ENCODE measurements at regions not wholly inside any gene's neighbourhood (a gene's known extent, or its start where the extent isn't known, plus 50 kb on each side); places are given as distances from the start of the nearest gene placed in this dataset.

DNA sequence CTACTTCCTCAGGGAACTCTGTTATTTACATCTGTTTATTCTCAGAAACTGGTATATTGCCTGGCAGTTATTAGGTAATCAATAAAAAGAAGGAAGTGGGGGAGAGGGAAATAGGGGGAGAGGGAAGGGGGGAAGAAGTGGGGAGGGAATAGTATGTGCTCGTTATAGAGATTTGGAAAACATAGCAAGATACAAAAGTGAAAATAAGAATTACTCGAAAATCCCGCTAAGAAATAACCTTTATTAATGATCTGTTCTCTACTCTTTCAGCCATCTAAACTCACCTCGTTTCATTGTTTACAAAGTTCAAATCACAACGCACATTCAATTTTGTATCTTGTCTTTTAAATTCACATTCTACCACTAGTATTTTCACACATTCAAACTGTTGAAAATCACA lies 63.0 kb upstream of the CDCA7L start:
- no peak for TF ChIP-seq EGR1 (IDR thresholded peaks at IDR 0.05)
- no peak for TF ChIP-seq TAF1 (IDR thresholded peaks at IDR 0.05; ENCODE audit: low read depth)
- no peak for TF ChIP-seq NFIC (IDR thresholded peaks at IDR 0.05)
- TF ChIP-seq, protein P1, sequence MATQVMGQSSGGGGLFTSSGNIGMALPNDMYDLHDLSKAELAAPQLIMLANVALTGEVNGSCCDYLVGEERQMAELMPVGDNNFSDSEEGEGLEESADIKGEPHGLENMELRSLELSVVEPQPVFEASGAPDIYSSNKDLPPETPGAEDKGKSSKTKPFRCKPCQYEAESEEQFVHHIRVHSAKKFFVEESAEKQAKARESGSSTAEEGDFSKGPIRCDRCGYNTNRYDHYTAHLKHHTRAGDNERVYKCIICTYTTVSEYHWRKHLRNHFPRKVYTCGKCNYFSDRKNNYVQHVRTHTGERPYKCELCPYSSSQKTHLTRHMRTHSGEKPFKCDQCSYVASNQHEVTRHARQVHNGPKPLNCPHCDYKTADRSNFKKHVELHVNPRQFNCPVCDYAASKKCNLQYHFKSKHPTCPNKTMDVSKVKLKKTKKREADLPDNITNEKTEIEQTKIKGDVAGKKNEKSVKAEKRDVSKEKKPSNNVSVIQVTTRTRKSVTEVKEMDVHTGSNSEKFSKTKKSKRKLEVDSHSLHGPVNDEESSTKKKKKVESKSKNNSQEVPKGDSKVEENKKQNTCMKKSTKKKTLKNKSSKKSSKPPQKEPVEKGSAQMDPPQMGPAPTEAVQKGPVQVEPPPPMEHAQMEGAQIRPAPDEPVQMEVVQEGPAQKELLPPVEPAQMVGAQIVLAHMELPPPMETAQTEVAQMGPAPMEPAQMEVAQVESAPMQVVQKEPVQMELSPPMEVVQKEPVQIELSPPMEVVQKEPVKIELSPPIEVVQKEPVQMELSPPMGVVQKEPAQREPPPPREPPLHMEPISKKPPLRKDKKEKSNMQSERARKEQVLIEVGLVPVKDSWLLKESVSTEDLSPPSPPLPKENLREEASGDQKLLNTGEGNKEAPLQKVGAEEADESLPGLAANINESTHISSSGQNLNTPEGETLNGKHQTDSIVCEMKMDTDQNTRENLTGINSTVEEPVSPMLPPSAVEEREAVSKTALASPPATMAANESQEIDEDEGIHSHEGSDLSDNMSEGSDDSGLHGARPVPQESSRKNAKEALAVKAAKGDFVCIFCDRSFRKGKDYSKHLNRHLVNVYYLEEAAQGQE (IDR thresholded peaks at IDR 0.05; ENCODE audit: low read depth) = no peak
- no peak for TF ChIP-seq CREB1 (IDR thresholded peaks at IDR 0.05; ENCODE audit: low read depth)
- TF ChIP-seq EP300 (IDR thresholded peaks at IDR 0.05; ENCODE audit: borderline replicate concordance) = no peak
- no peak for TF ChIP-seq YY1 (IDR thresholded peaks at IDR 0.05; ENCODE audit: low read depth)
- TF ChIP-seq FOXM1 (IDR thresholded peaks at IDR 0.05; ENCODE audit: borderline replicate concordance, low read depth) = no peak
- no peak for TF ChIP-seq ZBTB7A (IDR thresholded peaks at IDR 0.05; ENCODE audit: low read depth)
- no peak for TF ChIP-seq RAD21 (IDR thresholded peaks at IDR 0.05; ENCODE audit: low read depth)
- TF ChIP-seq, protein P2, sequence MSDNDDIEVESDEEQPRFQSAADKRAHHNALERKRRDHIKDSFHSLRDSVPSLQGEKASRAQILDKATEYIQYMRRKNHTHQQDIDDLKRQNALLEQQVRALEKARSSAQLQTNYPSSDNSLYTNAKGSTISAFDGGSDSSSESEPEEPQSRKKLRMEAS (IDR thresholded peaks at IDR 0.05) = no peak
- TF ChIP-seq CEBPB (IDR thresholded peaks at IDR 0.05) = no peak
- TF ChIP-seq TEAD4 (IDR thresholded peaks at IDR 0.05) = no peak
- TF ChIP-seq, protein P3, sequence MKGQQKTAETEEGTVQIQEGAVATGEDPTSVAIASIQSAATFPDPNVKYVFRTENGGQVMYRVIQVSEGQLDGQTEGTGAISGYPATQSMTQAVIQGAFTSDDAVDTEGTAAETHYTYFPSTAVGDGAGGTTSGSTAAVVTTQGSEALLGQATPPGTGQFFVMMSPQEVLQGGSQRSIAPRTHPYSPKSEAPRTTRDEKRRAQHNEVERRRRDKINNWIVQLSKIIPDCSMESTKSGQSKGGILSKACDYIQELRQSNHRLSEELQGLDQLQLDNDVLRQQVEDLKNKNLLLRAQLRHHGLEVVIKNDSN (IDR thresholded peaks at IDR 0.05) = no peak
